ENCODE measurements at regions not wholly inside any gene's neighbourhood (a gene's known extent, or its start where the extent isn't known, plus 50 kb on each side); places are given as distances from the start of the nearest gene placed in this dataset.

- Histone ChIP-seq H3K27me3 (ENCODE audit: insufficient read depth, low read length) (no peaks in the 10 kb centered on the region), H3K4me1 (ENCODE audit: insufficient read depth, low read length) (no peaks in the 10 kb centered on the region), H3K9me3 (ENCODE audit: insufficient read depth, low read depth, low read length) (no peaks in the 10 kb centered on the region), H3K4me3 (ENCODE audit: low read length) (no peak overlapping the region), H3K36me3 (ENCODE audit: insufficient read depth, low read depth, low read length) (no peaks in the 10 kb centered on the region), H3K27ac (ENCODE audit: low read length) (no peak overlapping the region), H3K9ac (ENCODE audit: low read depth, low read length) (no peak overlapping the region)
These were observed 51.0 kb upstream of the PCBP1 start for GRCh38 chr2:70036290-70036689.

DNA sequence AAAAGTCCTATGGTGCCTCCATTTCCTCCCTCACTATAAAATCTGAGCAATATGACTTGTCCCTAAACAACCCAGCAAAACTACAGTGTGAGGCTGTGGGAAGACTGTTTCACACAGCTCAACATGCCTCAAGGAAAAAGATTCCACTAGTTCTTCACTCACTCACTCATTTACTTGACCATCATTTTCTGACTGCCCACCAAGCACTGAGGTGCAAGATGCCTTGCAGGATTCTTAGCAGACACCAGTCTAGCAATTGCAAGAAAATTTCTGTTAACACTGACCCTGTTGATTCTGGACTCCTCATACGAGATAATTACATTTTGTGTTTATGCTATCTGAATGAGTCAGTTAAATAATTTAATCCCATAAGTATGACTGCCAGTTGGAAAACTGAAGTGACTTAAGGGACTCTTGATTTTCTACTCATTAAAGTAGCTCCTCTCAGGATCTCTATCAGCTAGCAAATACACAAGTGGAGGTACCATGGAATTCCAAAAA, 51.9 kb upstream of the PCBP1 start:
- Histone ChIP-seq H3K9ac (ENCODE audit: low read depth, low read length) (no peak overlapping the region), H3K27ac (ENCODE audit: low read length) (no peak overlapping the region), H3K36me3 (ENCODE audit: insufficient read depth, low read depth, low read length) (no peaks in the 10 kb centered on the region), H3K4me3 (ENCODE audit: low read length) (no peak overlapping the region), H3K4me1 (ENCODE audit: insufficient read depth, low read length) (peaks cover 5% of the 10 kb centered on the region; the same call in 1 of the 2 replicates), H3K9me3 (ENCODE audit: insufficient read depth, low read depth, low read length) (no peaks in the 10 kb centered on the region), H3K27me3 (ENCODE audit: insufficient read depth, low read length) (no peaks in the 10 kb centered on the region)

- Histone ChIP-seq H3K9ac (ENCODE audit: low read depth, low read length) (peak overlapping the region; percentile 50; the same call in 1 of the 2 replicates), H3K4me1 (ENCODE audit: insufficient read depth, low read length) (peaks cover 13% of the 10 kb centered on the region; the same call in 1 of the 2 replicates), H3K27ac (ENCODE audit: low read length) (peak overlapping the region; percentile 20), H3K27me3 (ENCODE audit: insufficient read depth, low read length) (no peaks in the 10 kb centered on the region), H3K9me3 (ENCODE audit: insufficient read depth, low read depth, low read length) (no peaks in the 10 kb centered on the region), H3K4me3 (ENCODE audit: low read length) (no peak overlapping the region), H3K36me3 (ENCODE audit: insufficient read depth, low read depth, low read length) (no peaks in the 10 kb centered on the region)
These were observed 56.4 kb upstream of the PCBP1 start for GRCh38 chr2:70030724-70031420.

GRCh38 chr2:70029814-70030409, 57.4 kb upstream of the PCBP1 start:
- Histone ChIP-seq H3K36me3 (ENCODE audit: insufficient read depth, low read depth, low read length) (no peaks in the 10 kb centered on the region), H3K9me3 (ENCODE audit: insufficient read depth, low read depth, low read length) (no peaks in the 10 kb centered on the region), H3K4me3 (ENCODE audit: low read length) (peak overlapping the region; percentile 5; the same call in 1 of the 2 replicates), H3K9ac (ENCODE audit: low read depth, low read length) (peak overlapping the region; percentile 50; the same call in 1 of the 2 replicates), H3K27ac (ENCODE audit: low read length) (peak overlapping the region; percentile 20), H3K4me1 (ENCODE audit: insufficient read depth, low read length) (peaks cover 13% of the 10 kb centered on the region; the same call in 1 of the 2 replicates), H3K27me3 (ENCODE audit: insufficient read depth, low read length) (no peaks in the 10 kb centered on the region)

- no peaks in the 10 kb centered on the region for H3K36me3 ChIP-seq (ENCODE audit: insufficient read depth, low read depth, low read length)
- H3K9ac ChIP-seq (ENCODE audit: low read depth, low read length) = no peak overlapping the region
- no peaks in the 10 kb centered on the region for H3K4me1 ChIP-seq (ENCODE audit: insufficient read depth, low read length)
- H3K27ac ChIP-seq (ENCODE audit: low read length) = no peak overlapping the region
- no peaks in the 10 kb centered on the region for H3K27me3 ChIP-seq (ENCODE audit: insufficient read depth, low read length)
- H3K9me3 ChIP-seq (ENCODE audit: insufficient read depth, low read depth, low read length) = no peaks in the 10 kb centered on the region
- H3K4me3 ChIP-seq (ENCODE audit: low read length) = no peak overlapping the region
These were observed 62.9 kb upstream of the ASPRV1 start for GRCh38 chr2:70024284-70024683.

DNA sequence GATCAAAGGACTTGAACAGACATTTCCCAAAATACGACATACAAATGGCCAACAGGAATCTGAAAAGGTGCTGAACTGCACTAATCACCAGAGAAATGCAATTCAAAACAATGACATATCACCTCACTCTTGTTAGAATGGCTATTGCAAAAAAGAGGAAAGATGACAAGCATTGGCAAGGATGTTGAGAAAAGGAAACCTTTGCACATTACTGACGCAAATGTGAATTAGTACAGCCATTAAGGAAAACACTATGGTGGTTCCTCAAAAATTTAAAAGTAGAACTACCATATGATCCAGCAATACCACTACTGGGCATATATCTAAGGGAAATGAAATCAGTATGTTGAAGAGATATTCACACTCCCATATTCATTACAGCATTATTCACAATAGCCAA, 57.7 kb upstream of the ASPRV1 start:
- Histone ChIP-seq H3K9me3 (ENCODE audit: insufficient read depth, low read depth, low read length) (no peaks in the 10 kb centered on the region; the same call in 1 of the 2 replicates), H3K36me3 (ENCODE audit: insufficient read depth, low read depth, low read length) (no peaks in the 10 kb centered on the region), H3K27ac (ENCODE audit: low read length) (no peak overlapping the region), H3K27me3 (ENCODE audit: insufficient read depth, low read length) (no peaks in the 10 kb centered on the region), H3K4me3 (ENCODE audit: low read length) (no peak overlapping the region), H3K4me1 (ENCODE audit: insufficient read depth, low read length) (no peaks in the 10 kb centered on the region), H3K9ac (ENCODE audit: low read depth, low read length) (no peak overlapping the region)

DNA sequence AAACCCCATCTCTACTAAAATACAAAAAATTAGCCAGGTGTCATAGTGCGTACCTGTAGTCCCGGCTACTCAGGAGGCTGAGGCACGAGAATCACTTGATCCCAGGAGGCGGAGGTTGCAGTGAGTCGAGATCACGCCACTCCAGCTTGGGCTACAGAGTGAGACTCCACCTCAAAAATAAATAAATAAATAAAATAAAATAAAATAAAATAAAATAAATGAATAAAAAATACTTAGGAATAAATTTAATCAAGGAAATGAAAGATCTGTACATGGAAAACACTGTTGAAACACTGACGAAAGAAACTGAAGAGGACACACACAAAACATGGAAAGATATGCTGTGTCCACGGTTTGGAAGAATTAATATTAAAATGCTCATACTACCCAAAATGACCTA, 56.5 kb upstream of the ASPRV1 start:
- Histone ChIP-seq H3K4me1 (ENCODE audit: insufficient read depth, low read length) (no peaks in the 10 kb centered on the region), H3K36me3 (ENCODE audit: insufficient read depth, low read depth, low read length) (no peaks in the 10 kb centered on the region), H3K9ac (ENCODE audit: low read depth, low read length) (no peak overlapping the region), H3K27me3 (ENCODE audit: insufficient read depth, low read length) (no peaks in the 10 kb centered on the region), H3K27ac (ENCODE audit: low read length) (no peak overlapping the region), H3K4me3 (ENCODE audit: low read length) (no peak overlapping the region), H3K9me3 (ENCODE audit: insufficient read depth, low read depth, low read length) (no peaks in the 10 kb centered on the region; the same call in 1 of the 2 replicates)

DNA sequence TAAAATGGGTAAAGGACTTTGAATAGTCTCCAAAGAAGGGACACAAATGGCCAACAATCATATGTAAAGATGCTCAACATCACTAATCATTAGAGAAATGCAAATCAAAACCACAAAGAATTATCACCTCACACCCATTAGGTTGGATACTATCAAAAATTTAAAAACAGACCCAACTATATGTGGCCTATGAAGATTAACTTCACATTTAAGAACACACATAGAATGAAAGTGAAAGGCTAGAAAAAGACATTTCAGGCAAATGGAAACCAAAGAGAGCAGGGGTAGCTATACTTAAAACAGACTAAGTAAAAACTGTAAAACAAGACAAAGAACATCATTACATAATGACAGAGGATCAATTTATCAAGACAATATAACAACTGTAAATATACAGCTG, 53.5 kb upstream of the ASPRV1 start:
- Histone ChIP-seq H3K27ac (ENCODE audit: low read length) (no peak overlapping the region), H3K27me3 (ENCODE audit: insufficient read depth, low read length) (no peaks in the 10 kb centered on the region), H3K9ac (ENCODE audit: low read depth, low read length) (no peak overlapping the region), H3K36me3 (ENCODE audit: insufficient read depth, low read depth, low read length) (no peaks in the 10 kb centered on the region), H3K9me3 (ENCODE audit: insufficient read depth, low read depth, low read length) (no peaks in the 10 kb centered on the region; the same call in 1 of the 2 replicates), H3K4me3 (ENCODE audit: low read length) (no peak overlapping the region), H3K4me1 (ENCODE audit: insufficient read depth, low read length) (no peaks in the 10 kb centered on the region)

- Histone ChIP-seq H3K9ac (ENCODE audit: low read depth, low read length) (no peak overlapping the region), H3K9me3 (ENCODE audit: insufficient read depth, low read depth, low read length) (no peaks in the 10 kb centered on the region; the same call in 1 of the 2 replicates), H3K27ac (ENCODE audit: low read length) (no peak overlapping the region), H3K36me3 (ENCODE audit: insufficient read depth, low read depth, low read length) (no peaks in the 10 kb centered on the region), H3K27me3 (ENCODE audit: insufficient read depth, low read length) (no peaks in the 10 kb centered on the region), H3K4me1 (ENCODE audit: insufficient read depth, low read length) (no peaks in the 10 kb centered on the region), H3K4me3 (ENCODE audit: low read length) (no peak overlapping the region)
These were observed 51.5 kb upstream of the ASPRV1 start for GRCh38 chr2:70012887-70013286.

GRCh38 chr2:70011786-70012185, 50.4 kb upstream of the ASPRV1 start:
- Histone ChIP-seq H3K4me1 (ENCODE audit: insufficient read depth, low read length) (no peaks in the 10 kb centered on the region), H3K27ac (ENCODE audit: low read length) (no peak overlapping the region), H3K36me3 (ENCODE audit: insufficient read depth, low read depth, low read length) (no peaks in the 10 kb centered on the region), H3K9me3 (ENCODE audit: insufficient read depth, low read depth, low read length) (no peaks in the 10 kb centered on the region), H3K4me3 (ENCODE audit: low read length) (no peak overlapping the region), H3K9ac (ENCODE audit: low read depth, low read length) (no peak overlapping the region), H3K27me3 (ENCODE audit: insufficient read depth, low read length) (no peaks in the 10 kb centered on the region)

DNA sequence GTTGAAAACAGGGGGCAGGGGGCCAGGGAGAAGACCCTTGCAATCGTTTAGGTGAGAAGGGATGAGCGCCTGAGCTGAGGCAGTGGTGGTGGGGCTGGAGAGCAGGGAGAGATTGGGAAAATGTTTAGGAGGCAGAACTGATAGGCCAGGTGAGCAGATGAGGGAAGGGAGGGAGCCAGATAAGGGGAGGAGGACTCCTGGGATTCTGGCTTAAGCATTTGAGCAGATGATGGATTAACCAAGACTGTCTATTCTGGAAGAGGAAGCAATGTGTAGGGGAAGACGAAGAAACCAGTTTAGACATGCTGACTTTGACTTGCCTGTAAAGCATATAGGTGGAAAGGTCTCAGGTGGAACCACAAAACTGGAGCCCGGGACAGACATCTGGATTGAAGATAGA, 49.9 kb upstream of the ASPRV1 start:
- H3K9me3 ChIP-seq (ENCODE audit: insufficient read depth, low read depth, low read length) = no peaks in the 10 kb centered on the region
- H3K9ac ChIP-seq (ENCODE audit: low read depth, low read length) = no peak overlapping the region
- H3K27me3 ChIP-seq (ENCODE audit: insufficient read depth, low read length) = no peaks in the 10 kb centered on the region
- no peaks in the 10 kb centered on the region for H3K36me3 ChIP-seq (ENCODE audit: insufficient read depth, low read depth, low read length)
- H3K4me3 ChIP-seq (ENCODE audit: low read length) = no peak overlapping the region
- H3K4me1 ChIP-seq (ENCODE audit: insufficient read depth, low read length) = no peaks in the 10 kb centered on the region
- H3K27ac ChIP-seq (ENCODE audit: low read length) = no peak overlapping the region

Measured in iPS-20b (cell line).